ENCODE measurements at regions not wholly inside any gene's neighbourhood (a gene's known extent, or its start where the extent isn't known, plus 50 kb on each side); places are given as distances from the start of the nearest gene placed in this dataset.
"Not testable (repeated sequence)": the region's sequence is repeated elsewhere in the genome, so short reads cannot be mapped to it uniquely, and the experiment has no call there.

DNA sequence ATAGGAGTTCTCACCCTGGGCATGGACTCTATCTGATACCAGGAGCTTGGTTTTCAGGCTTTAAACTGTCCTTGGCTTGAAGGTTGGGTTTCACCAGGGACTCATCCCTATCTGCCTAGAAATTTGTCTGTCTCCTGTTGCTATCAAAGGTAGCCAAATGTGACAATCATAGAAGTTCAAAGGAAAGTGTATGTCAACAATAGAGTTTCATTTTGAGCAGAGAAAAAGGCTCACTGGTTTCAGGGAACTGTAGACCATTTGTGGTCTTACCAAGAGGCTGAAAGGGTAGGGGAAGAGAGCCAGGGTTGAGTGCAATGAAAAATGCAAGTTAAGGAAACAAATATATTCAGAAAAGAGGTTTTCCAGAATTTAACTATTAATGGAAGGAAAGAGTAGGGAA is 966.8 kb upstream of the CITED2 start:
- no peak overlapping the region for H3K4ac ChIP-seq (ENCODE audit: low read depth in 1 of 2, low read length in 2 of 2)
- H3K9ac ChIP-seq (ENCODE audit: low read length) = no peak overlapping the region
- H4K8ac ChIP-seq (ENCODE audit: low read length) = no peak overlapping the region
- no peak overlapping the region for H3K18ac ChIP-seq (ENCODE audit: low read depth in 1 of 2, low read length in 2 of 2)
- H3K9me3 ChIP-seq (ENCODE audit: control insufficient read depth, low read length) = peaks cover 8% of the 10 kb centered on the region
- H2BK15ac ChIP-seq (ENCODE audit: low read depth, poor library complexity, severe bottlenecking) = no peak overlapping the region
- H3K79me1 ChIP-seq (replicated peaks; ENCODE audit: low read length, poor library complexity, severe bottlenecking) = no peaks in the 10 kb centered on the region
- no peak overlapping the region for H2AFZ ChIP-seq (ENCODE audit: low read depth, low read length)
- H4K91ac ChIP-seq (ENCODE audit: low read length) = no peak overlapping the region
- no peak overlapping the region for H2BK12ac ChIP-seq (ENCODE audit: low read length in 2 of 2)
- H3K36me3 ChIP-seq (ENCODE audit: control insufficient read depth in 1 of 2, insufficient read depth in 2 of 2, low read depth in 1 of 2, low read length in 2 of 2) = no peaks in the 10 kb centered on the region
- no peak overlapping the region for H3K27ac ChIP-seq (ENCODE audit: low read length, poor library complexity, severe bottlenecking)
- H3K4me3 ChIP-seq (ENCODE audit: insufficient read depth in 1 of 2, low read depth in 1 of 2, low read length in 2 of 2) = no peak overlapping the region
- H3K14ac ChIP-seq (ENCODE audit: low read length in 2 of 2) = no peak overlapping the region
- no peaks in the 10 kb centered on the region for H3K4me1 ChIP-seq (ENCODE audit: control insufficient read depth, insufficient read depth, low read depth, low read length)
- no peak overlapping the region for H3K4me2 ChIP-seq (ENCODE audit: low read length, poor library complexity, severe bottlenecking)
- H2AK5ac ChIP-seq (ENCODE audit: low read length, severe bottlenecking) = no peak overlapping the region
- no peak overlapping the region for H2BK5ac ChIP-seq (ENCODE audit: low read depth, low read length, poor library complexity, severe bottlenecking)
- no peak overlapping the region for H3K23ac ChIP-seq (ENCODE audit: low read length in 2 of 2)
- DNase-seq = no peak
- H2BK120ac ChIP-seq (ENCODE audit: low read depth, low read length) = no peak overlapping the region
- H3K27me3 ChIP-seq (ENCODE audit: control insufficient read depth in 1 of 2, insufficient read depth in 1 of 2, low read length in 2 of 2) = no peaks in the 10 kb centered on the region

- Histone ChIP-seq H3K9me3 (ENCODE audit: control insufficient read depth, low read length) (peaks cover 8% of the 10 kb centered on the region), H3K18ac (ENCODE audit: low read depth in 1 of 2, low read length in 2 of 2) (no peak overlapping the region), H3K14ac (ENCODE audit: low read length in 2 of 2) (no peak overlapping the region), H4K91ac (ENCODE audit: low read length) (no peak overlapping the region), H3K4me2 (ENCODE audit: low read length, poor library complexity, severe bottlenecking) (no peak overlapping the region), H3K23ac (ENCODE audit: low read length in 2 of 2) (no peak overlapping the region), H3K27me3 (ENCODE audit: control insufficient read depth in 1 of 2, insufficient read depth in 1 of 2, low read length in 2 of 2) (no peaks in the 10 kb centered on the region), H4K8ac (ENCODE audit: low read length) (no peak overlapping the region), H3K79me1 (replicated peaks; ENCODE audit: low read length, poor library complexity, severe bottlenecking) (no peaks in the 10 kb centered on the region), H2AFZ (ENCODE audit: low read depth, low read length) (no peak overlapping the region), H3K4ac (ENCODE audit: low read depth in 1 of 2, low read length in 2 of 2) (no peak overlapping the region), H3K4me1 (ENCODE audit: control insufficient read depth, insufficient read depth, low read depth, low read length) (no peaks in the 10 kb centered on the region), H3K36me3 (ENCODE audit: control insufficient read depth in 1 of 2, insufficient read depth in 2 of 2, low read depth in 1 of 2, low read length in 2 of 2) (no peaks in the 10 kb centered on the region), H3K9ac (ENCODE audit: low read length) (no peak overlapping the region), H2BK15ac (ENCODE audit: low read depth, poor library complexity, severe bottlenecking) (no peak overlapping the region), H2BK12ac (ENCODE audit: low read length in 2 of 2) (no peak overlapping the region), H3K4me3 (ENCODE audit: insufficient read depth in 1 of 2, low read depth in 1 of 2, low read length in 2 of 2) (no peak overlapping the region), H3K27ac (ENCODE audit: low read length, poor library complexity, severe bottlenecking) (no peak overlapping the region), H2AK5ac (ENCODE audit: low read length, severe bottlenecking) (no peak overlapping the region), H2BK120ac (ENCODE audit: low read depth, low read length) (no peak overlapping the region), H2BK5ac (ENCODE audit: low read depth, low read length, poor library complexity, severe bottlenecking) (no peak overlapping the region)
- no peak for DNase-seq
- WGBS = 83% methylated on average over 3 of the region's 3 CpGs
Measured at GRCh38 chr6:140340795-140341194, 966.3 kb upstream of the CITED2 start.

GRCh38 chr6:140339084-140339483 is 964.6 kb upstream of the CITED2 start:
- not testable (repeated sequence) for H2BK15ac ChIP-seq (ENCODE audit: low read depth, poor library complexity, severe bottlenecking); DNase-seq; H4K8ac ChIP-seq (ENCODE audit: low read length); H4K91ac ChIP-seq (ENCODE audit: low read length); H3K4ac ChIP-seq (ENCODE audit: low read depth in 1 of 2, low read length in 2 of 2); H2AFZ ChIP-seq (ENCODE audit: low read depth, low read length); H3K79me1 ChIP-seq (replicated peaks; ENCODE audit: low read length, poor library complexity, severe bottlenecking); H3K4me1 ChIP-seq (ENCODE audit: control insufficient read depth, insufficient read depth, low read depth, low read length); H3K36me3 ChIP-seq (ENCODE audit: control insufficient read depth in 1 of 2, insufficient read depth in 2 of 2, low read depth in 1 of 2, low read length in 2 of 2); H2BK12ac ChIP-seq (ENCODE audit: low read length in 2 of 2); H3K27ac ChIP-seq (ENCODE audit: low read length, poor library complexity, severe bottlenecking); H3K4me3 ChIP-seq (ENCODE audit: insufficient read depth in 1 of 2, low read depth in 1 of 2, low read length in 2 of 2); H3K14ac ChIP-seq (ENCODE audit: low read length in 2 of 2); H3K27me3 ChIP-seq (ENCODE audit: control insufficient read depth in 1 of 2, insufficient read depth in 1 of 2, low read length in 2 of 2); H3K4me2 ChIP-seq (ENCODE audit: low read length, poor library complexity, severe bottlenecking); H3K9ac ChIP-seq (ENCODE audit: low read length); H2BK5ac ChIP-seq (ENCODE audit: low read depth, low read length, poor library complexity, severe bottlenecking); H2AK5ac ChIP-seq (ENCODE audit: low read length, severe bottlenecking); H3K23ac ChIP-seq (ENCODE audit: low read length in 2 of 2); H2BK120ac ChIP-seq (ENCODE audit: low read depth, low read length); H3K18ac ChIP-seq (ENCODE audit: low read depth in 1 of 2, low read length in 2 of 2)
- WGBS = 98% methylated on average over 1 of the region's 2 CpGs
- H3K9me3 ChIP-seq (ENCODE audit: control insufficient read depth, low read length) = peaks cover 11% of the 10 kb centered on the region

DNA sequence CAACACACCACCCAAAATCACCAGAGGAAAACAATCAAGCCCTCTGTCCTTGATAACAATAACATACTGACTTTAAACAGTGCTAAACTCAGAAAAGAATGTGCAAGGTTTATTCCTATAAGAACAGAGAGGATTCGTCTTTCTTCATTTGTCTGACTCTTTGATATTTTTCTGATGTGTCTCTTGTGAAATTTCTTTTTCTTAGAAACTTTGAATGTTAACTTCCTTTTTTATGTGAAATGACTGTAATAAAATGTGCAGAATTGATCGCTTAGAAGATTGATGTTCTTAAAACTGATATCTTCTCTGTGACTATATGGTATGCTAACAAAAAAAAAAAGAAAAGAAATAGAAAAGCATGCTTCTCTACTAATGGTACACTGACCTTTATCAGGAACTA is 947.4 kb upstream of the CITED2 start:
- H3K4me3 ChIP-seq (ENCODE audit: insufficient read depth in 1 of 2, low read depth in 1 of 2, low read length in 2 of 2) = no peak overlapping the region
- H3K9me3 ChIP-seq (ENCODE audit: control insufficient read depth, low read length) = peaks cover 10% of the 10 kb centered on the region
- no peak overlapping the region for H3K27ac ChIP-seq (ENCODE audit: low read length, poor library complexity, severe bottlenecking)
- H2BK5ac ChIP-seq (ENCODE audit: low read depth, low read length, poor library complexity, severe bottlenecking) = no peak overlapping the region
- H3K14ac ChIP-seq (ENCODE audit: low read length in 2 of 2) = no peak overlapping the region
- H2BK15ac ChIP-seq (ENCODE audit: low read depth, poor library complexity, severe bottlenecking) = no peak overlapping the region
- H3K27me3 ChIP-seq (ENCODE audit: control insufficient read depth in 1 of 2, insufficient read depth in 1 of 2, low read length in 2 of 2) = no peaks in the 10 kb centered on the region
- H4K8ac ChIP-seq (ENCODE audit: low read length) = no peak overlapping the region
- H3K36me3 ChIP-seq (ENCODE audit: control insufficient read depth in 1 of 2, insufficient read depth in 2 of 2, low read depth in 1 of 2, low read length in 2 of 2) = no peaks in the 10 kb centered on the region
- H3K23ac ChIP-seq (ENCODE audit: low read length in 2 of 2) = no peak overlapping the region
- H3K79me1 ChIP-seq (replicated peaks; ENCODE audit: low read length, poor library complexity, severe bottlenecking) = no peaks in the 10 kb centered on the region
- H2AFZ ChIP-seq (ENCODE audit: low read depth, low read length) = no peak overlapping the region
- no peak overlapping the region for H3K9ac ChIP-seq (ENCODE audit: low read length)
- peaks cover 2% of the 10 kb centered on the region for H3K4me1 ChIP-seq (ENCODE audit: control insufficient read depth, insufficient read depth, low read depth, low read length)
- H3K18ac ChIP-seq (ENCODE audit: low read depth in 1 of 2, low read length in 2 of 2) = no peak overlapping the region
- no peak for DNase-seq
- no peak overlapping the region for H4K91ac ChIP-seq (ENCODE audit: low read length)
- no peak overlapping the region for H2BK12ac ChIP-seq (ENCODE audit: low read length in 2 of 2)
- no peak overlapping the region for H2AK5ac ChIP-seq (ENCODE audit: low read length, severe bottlenecking)
- no peak overlapping the region for H3K4me2 ChIP-seq (ENCODE audit: low read length, poor library complexity, severe bottlenecking)
- H2BK120ac ChIP-seq (ENCODE audit: low read depth, low read length) = no peak overlapping the region
- no peak overlapping the region for H3K4ac ChIP-seq (ENCODE audit: low read depth in 1 of 2, low read length in 2 of 2)
- 89% methylated on average over 1 of the region's 2 CpGs for WGBS
